ENCODE measurements at regions not wholly inside any gene's neighbourhood (a gene's known extent, or its start where the extent isn't known, plus 50 kb on each side); places are given as distances from the start of the nearest gene placed in this dataset.

DNA sequence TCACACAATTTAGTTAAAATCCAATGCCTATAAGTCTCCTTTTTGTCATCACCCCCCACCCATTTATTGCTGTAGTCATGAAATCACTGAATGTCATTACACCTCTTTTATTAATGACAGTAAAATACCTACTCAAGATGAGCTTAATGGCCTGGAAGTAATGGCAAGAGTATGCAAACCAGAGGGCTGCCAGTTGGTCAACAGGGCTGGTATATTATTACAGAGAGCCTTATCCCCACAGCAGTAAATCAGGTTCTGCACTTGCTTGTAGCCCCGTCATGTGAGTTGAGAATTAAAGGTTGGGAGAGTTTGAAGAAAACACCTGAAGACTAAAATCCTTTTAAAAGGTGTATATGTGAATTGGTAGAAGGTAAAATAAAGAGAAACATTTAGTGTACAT lies 372.4 kb downstream of the MAT2B start:
- no peaks in the 10 kb centered on the region for H3K79me2 ChIP-seq
- no peaks in the 10 kb centered on the region for H3K27me3 ChIP-seq
- no peaks in the 10 kb centered on the region for H4K20me1 ChIP-seq (ENCODE audit: insufficient read depth, poor library complexity, severe bottlenecking)
- no peak for DNase-seq (ENCODE audit: low spot score)
- H3K4me2 ChIP-seq = no peak overlapping the region
- H3K4me1 ChIP-seq (ENCODE audit: insufficient read depth) = no peaks in the 10 kb centered on the region
- no peaks in the 10 kb centered on the region for H3K9me2 ChIP-seq (replicated peaks; ENCODE audit: insufficient read depth)
- TF ChIP-seq EZH2 (IDR thresholded peaks at IDR 0.05; ENCODE audit: borderline replicate concordance) (no peak), EZH2phosphoT487 (IDR thresholded peaks at IDR 0.05; ENCODE audit: low read depth, severe bottlenecking, unreplicated experiment) (no peak)
- TF ChIP-seq, protein P1, sequence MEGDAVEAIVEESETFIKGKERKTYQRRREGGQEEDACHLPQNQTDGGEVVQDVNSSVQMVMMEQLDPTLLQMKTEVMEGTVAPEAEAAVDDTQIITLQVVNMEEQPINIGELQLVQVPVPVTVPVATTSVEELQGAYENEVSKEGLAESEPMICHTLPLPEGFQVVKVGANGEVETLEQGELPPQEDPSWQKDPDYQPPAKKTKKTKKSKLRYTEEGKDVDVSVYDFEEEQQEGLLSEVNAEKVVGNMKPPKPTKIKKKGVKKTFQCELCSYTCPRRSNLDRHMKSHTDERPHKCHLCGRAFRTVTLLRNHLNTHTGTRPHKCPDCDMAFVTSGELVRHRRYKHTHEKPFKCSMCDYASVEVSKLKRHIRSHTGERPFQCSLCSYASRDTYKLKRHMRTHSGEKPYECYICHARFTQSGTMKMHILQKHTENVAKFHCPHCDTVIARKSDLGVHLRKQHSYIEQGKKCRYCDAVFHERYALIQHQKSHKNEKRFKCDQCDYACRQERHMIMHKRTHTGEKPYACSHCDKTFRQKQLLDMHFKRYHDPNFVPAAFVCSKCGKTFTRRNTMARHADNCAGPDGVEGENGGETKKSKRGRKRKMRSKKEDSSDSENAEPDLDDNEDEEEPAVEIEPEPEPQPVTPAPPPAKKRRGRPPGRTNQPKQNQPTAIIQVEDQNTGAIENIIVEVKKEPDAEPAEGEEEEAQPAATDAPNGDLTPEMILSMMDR (IDR thresholded peaks at IDR 0.05; ENCODE audit: poor library complexity) = no peak
- H2AFZ ChIP-seq = no peak overlapping the region
- no peaks in the 10 kb centered on the region for H3K9me3 ChIP-seq (ENCODE audit: low read depth)
- no peak overlapping the region for H3K4me3 ChIP-seq
- 95% methylated on average over 1 of the region's 1 CpG for WGBS (ENCODE audit: low lambda C conversion rate, missing lambda C conversion rate)
- no peaks in the 10 kb centered on the region for H3K36me3 ChIP-seq (replicated peaks; ENCODE audit: insufficient read depth, low read depth)
- no peak overlapping the region for H3K27ac ChIP-seq

DNA sequence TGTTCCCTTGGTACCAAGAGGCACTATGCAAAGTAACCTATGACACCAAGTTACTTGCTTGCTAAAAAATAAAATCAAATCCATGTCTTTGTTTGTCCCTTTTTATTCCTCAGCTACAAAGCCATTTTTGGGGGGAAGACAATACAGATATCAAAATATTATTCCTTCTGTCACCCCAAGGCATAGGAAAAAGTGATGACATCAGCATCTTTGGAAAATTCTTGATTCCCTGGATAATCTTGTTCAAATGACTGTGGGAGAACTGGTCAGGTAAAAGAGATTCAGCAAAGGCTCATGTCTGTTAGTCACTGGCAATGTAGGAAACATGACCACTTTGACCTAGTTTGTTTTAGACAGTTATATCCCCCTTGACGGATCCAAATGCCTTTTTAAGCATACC lies 373.1 kb downstream of the MAT2B start:
- Histone ChIP-seq H3K79me2 (no peaks in the 10 kb centered on the region), H3K9me2 (replicated peaks; ENCODE audit: insufficient read depth) (no peaks in the 10 kb centered on the region), H2AFZ (no peak overlapping the region), H3K4me1 (ENCODE audit: insufficient read depth) (no peaks in the 10 kb centered on the region), H4K20me1 (ENCODE audit: insufficient read depth, poor library complexity, severe bottlenecking) (no peaks in the 10 kb centered on the region), H3K4me3 (no peak overlapping the region), H3K36me3 (replicated peaks; ENCODE audit: insufficient read depth, low read depth) (no peaks in the 10 kb centered on the region), H3K27me3 (no peaks in the 10 kb centered on the region), H3K27ac (no peak overlapping the region), H3K4me2 (no peak overlapping the region), H3K9me3 (ENCODE audit: low read depth) (no peaks in the 10 kb centered on the region)
- 72% methylated on average over 1 of the region's 1 CpG for WGBS (ENCODE audit: low lambda C conversion rate, missing lambda C conversion rate)
- no peak for DNase-seq (ENCODE audit: low spot score)
- TF ChIP-seq EZH2phosphoT487 (IDR thresholded peaks at IDR 0.05; ENCODE audit: low read depth, severe bottlenecking, unreplicated experiment) (no peak), EZH2 (IDR thresholded peaks at IDR 0.05; ENCODE audit: borderline replicate concordance) (no peak)
- TF ChIP-seq, protein P1 (IDR thresholded peaks at IDR 0.05; ENCODE audit: poor library complexity) = no peak

- Histone ChIP-seq H3K27ac (no peak overlapping the region), H3K36me3 (replicated peaks; ENCODE audit: insufficient read depth, low read depth) (no peaks in the 10 kb centered on the region), H3K9me2 (replicated peaks; ENCODE audit: insufficient read depth) (no peaks in the 10 kb centered on the region), H3K9me3 (ENCODE audit: low read depth) (no peaks in the 10 kb centered on the region), H4K20me1 (ENCODE audit: insufficient read depth, poor library complexity, severe bottlenecking) (no peaks in the 10 kb centered on the region), H3K4me3 (no peak overlapping the region), H3K4me1 (ENCODE audit: insufficient read depth) (no peaks in the 10 kb centered on the region), H3K27me3 (no peaks in the 10 kb centered on the region), H3K4me2 (no peak overlapping the region), H2AFZ (no peak overlapping the region), H3K79me2 (no peaks in the 10 kb centered on the region)
- TF ChIP-seq EZH2phosphoT487 (IDR thresholded peaks at IDR 0.05; ENCODE audit: low read depth, severe bottlenecking, unreplicated experiment) (no peak), EZH2 (IDR thresholded peaks at IDR 0.05; ENCODE audit: borderline replicate concordance) (no peak)
- TF ChIP-seq, protein P1 (IDR thresholded peaks at IDR 0.05; ENCODE audit: poor library complexity) = no peak
- DNase-seq (ENCODE audit: low spot score) = no peak
- 58% methylated on average over 2 of the region's 2 CpGs for WGBS (ENCODE audit: low lambda C conversion rate, missing lambda C conversion rate)
Measured at GRCh38 chr5:163880302-163880701, 374.9 kb downstream of the MAT2B start.

GRCh38 chr5:163885117-163885516 lies 379.7 kb downstream of the MAT2B start:
- Histone ChIP-seq H2AFZ (no peak overlapping the region), H3K27ac (no peak overlapping the region), H3K9me3 (ENCODE audit: low read depth) (no peaks in the 10 kb centered on the region), H3K79me2 (no peaks in the 10 kb centered on the region), H3K27me3 (no peaks in the 10 kb centered on the region), H3K4me2 (no peak overlapping the region), H4K20me1 (ENCODE audit: insufficient read depth, poor library complexity, severe bottlenecking) (no peaks in the 10 kb centered on the region), H3K36me3 (replicated peaks; ENCODE audit: insufficient read depth, low read depth) (no peaks in the 10 kb centered on the region), H3K4me1 (ENCODE audit: insufficient read depth) (no peaks in the 10 kb centered on the region), H3K4me3 (no peak overlapping the region), H3K9me2 (replicated peaks; ENCODE audit: insufficient read depth) (no peaks in the 10 kb centered on the region)
- DNase-seq (ENCODE audit: low spot score) = no peak
- WGBS (ENCODE audit: low lambda C conversion rate, missing lambda C conversion rate) = 73% methylated on average over 2 of the region's 2 CpGs
- TF ChIP-seq, protein P1 (IDR thresholded peaks at IDR 0.05; ENCODE audit: poor library complexity) = no peak
- TF ChIP-seq EZH2 (IDR thresholded peaks at IDR 0.05; ENCODE audit: borderline replicate concordance) (no peak), EZH2phosphoT487 (IDR thresholded peaks at IDR 0.05; ENCODE audit: low read depth, severe bottlenecking, unreplicated experiment) (no peak)

Data from hepatocyte (in vitro differentiated cells).